ENCODE measurements at regions not wholly inside any gene's neighbourhood (a gene's known extent, or its start where the extent isn't known, plus 50 kb on each side); places are given as distances from the start of the nearest gene placed in this dataset.

DNA sequence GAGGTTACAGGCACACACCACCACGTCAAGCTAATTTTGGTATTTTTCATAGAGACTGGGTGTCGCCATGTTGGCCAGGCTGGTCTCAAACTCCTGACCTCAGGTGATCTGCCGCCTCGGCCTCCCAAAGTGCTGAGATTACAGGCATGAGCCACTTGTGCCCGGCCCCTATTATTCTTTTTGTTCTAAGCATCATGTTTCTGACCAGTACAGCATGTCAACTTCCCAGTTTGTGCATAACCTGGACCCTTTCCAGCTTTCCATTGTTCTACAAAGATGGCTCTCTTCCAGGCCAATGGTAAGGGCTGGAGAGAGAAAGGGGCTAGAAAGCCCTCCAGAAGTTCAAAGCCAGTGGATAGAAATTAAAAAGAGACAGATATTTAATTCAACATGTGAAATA, 91.3 kb upstream of the TNFAIP3 start:
- Histone ChIP-seq H2AFZ (ENCODE audit: low read length) (no peak overlapping the region), H3K9me2 (replicated peaks; ENCODE audit: insufficient read depth, low read length) (no peaks in the 10 kb centered on the region), H3K9me3 (replicated peaks; ENCODE audit: insufficient read depth, low read length) (no peaks in the 10 kb centered on the region), H3K4me3 (ENCODE audit: low read length) (no peak overlapping the region), H3F3A (ENCODE audit: insufficient read depth, low read length) (no peaks in the 10 kb centered on the region), H3K4me1 (ENCODE audit: low read length) (no peaks in the 10 kb centered on the region), H4K20me1 (ENCODE audit: insufficient read depth, low read length) (no peaks in the 10 kb centered on the region), H3K4me2 (ENCODE audit: low read depth, low read length) (no peak overlapping the region), H3K79me2 (ENCODE audit: low read length) (no peaks in the 10 kb centered on the region), H3K36me3 (replicated peaks; ENCODE audit: insufficient read depth, low read length) (no peaks in the 10 kb centered on the region), H3K27ac (ENCODE audit: low read length) (no peak overlapping the region), H3K27me3 (replicated peaks; ENCODE audit: insufficient read depth, low read length) (no peaks in the 10 kb centered on the region), H3K9ac (ENCODE audit: low read length) (no peak overlapping the region)
- TF ChIP-seq EZH2 (optimal IDR thresholded peaks at IDR 0.05; ENCODE audit: low read depth, low read length) (no peak), EZH2phosphoT487 (IDR thresholded peaks at IDR 0.05; ENCODE audit: low read length) (no peak), CTCF (IDR thresholded peaks at IDR 0.05; ENCODE audit: low read length) (no peak)
- DNase-seq, result no peak

- H3K27ac ChIP-seq (ENCODE audit: low read length), result no peak overlapping the region
- H3K4me3 ChIP-seq (ENCODE audit: low read length), result no peak overlapping the region
- no peaks in the 10 kb centered on the region for H3K79me2 ChIP-seq (ENCODE audit: low read length)
- no peaks in the 10 kb centered on the region for H3K36me3 ChIP-seq (replicated peaks; ENCODE audit: insufficient read depth, low read length)
- H3K27me3 ChIP-seq (replicated peaks; ENCODE audit: insufficient read depth, low read length), result no peaks in the 10 kb centered on the region
- H3K4me1 ChIP-seq (ENCODE audit: low read length), result no peaks in the 10 kb centered on the region
- no peaks in the 10 kb centered on the region for H3F3A ChIP-seq (ENCODE audit: insufficient read depth, low read length)
- H4K20me1 ChIP-seq (ENCODE audit: insufficient read depth, low read length), result no peaks in the 10 kb centered on the region
- H3K9me3 ChIP-seq (replicated peaks; ENCODE audit: insufficient read depth, low read length), result no peaks in the 10 kb centered on the region
- TF ChIP-seq CTCF (IDR thresholded peaks at IDR 0.05; ENCODE audit: low read length) (no peak), EZH2 (optimal IDR thresholded peaks at IDR 0.05; ENCODE audit: low read depth, low read length) (no peak), EZH2phosphoT487 (IDR thresholded peaks at IDR 0.05; ENCODE audit: low read length) (no peak)
- no peak for DNase-seq
- no peak overlapping the region for H3K9ac ChIP-seq (ENCODE audit: low read length)
- H3K9me2 ChIP-seq (replicated peaks; ENCODE audit: insufficient read depth, low read length), result no peaks in the 10 kb centered on the region
- no peak overlapping the region for H2AFZ ChIP-seq (ENCODE audit: low read length)
- H3K4me2 ChIP-seq (ENCODE audit: low read depth, low read length), result no peak overlapping the region
These were observed 90.8 kb upstream of the TNFAIP3 start for GRCh38 chr6:137776256-137776655.

DNA sequence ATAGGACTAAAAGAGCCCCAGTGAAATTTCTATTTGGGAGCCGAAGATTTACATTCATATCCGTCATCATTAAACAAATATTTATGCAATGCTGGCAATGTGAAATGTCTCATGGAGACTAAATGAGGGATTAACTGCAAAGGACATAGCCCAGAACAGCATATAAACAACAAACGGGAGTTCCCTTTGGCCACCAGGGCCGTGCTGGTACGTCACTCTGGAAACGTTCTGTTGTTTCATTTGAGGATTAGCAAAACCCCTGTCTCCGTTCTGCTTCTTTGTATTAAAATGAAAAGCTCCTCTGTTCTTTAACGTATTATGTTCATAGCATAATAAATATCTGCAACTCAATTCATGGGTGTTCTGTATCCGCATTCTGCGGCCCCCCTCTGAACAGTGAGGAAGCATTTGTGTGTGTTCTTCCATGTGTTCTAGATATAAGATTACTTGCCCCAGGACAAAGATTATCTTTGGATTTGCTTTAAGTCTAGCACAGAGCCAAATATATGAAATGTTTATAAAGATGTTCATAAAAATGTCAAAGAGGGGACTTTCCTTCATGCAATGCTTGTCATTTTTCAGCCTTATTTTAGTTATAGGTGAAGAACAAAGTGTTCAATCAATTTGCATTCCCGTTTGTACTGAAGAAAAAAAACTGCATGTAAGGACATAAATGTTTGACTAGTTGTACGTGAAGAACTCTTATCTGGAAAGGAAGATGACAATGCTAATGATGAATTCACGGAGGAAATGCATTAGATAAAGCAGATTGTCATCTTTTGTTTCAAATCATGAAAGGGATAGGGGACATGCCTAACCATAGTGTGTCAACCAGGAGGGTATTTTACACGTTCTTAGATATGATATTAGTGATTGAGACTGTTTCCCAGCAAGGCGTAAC, 90.0 kb upstream of the TNFAIP3 start:
- Histone ChIP-seq H3K27me3 (replicated peaks; ENCODE audit: insufficient read depth, low read length) (no peaks in the 10 kb centered on the region), H3K27ac (ENCODE audit: low read length) (no peak overlapping the region), H3K36me3 (replicated peaks; ENCODE audit: insufficient read depth, low read length) (no peaks in the 10 kb centered on the region), H3K4me3 (ENCODE audit: low read length) (no peak overlapping the region), H3K9me3 (replicated peaks; ENCODE audit: insufficient read depth, low read length) (no peaks in the 10 kb centered on the region), H3K79me2 (ENCODE audit: low read length) (no peaks in the 10 kb centered on the region), H3K4me1 (ENCODE audit: low read length) (no peaks in the 10 kb centered on the region), H3F3A (ENCODE audit: insufficient read depth, low read length) (no peaks in the 10 kb centered on the region), H3K4me2 (ENCODE audit: low read depth, low read length) (no peak overlapping the region), H4K20me1 (ENCODE audit: insufficient read depth, low read length) (no peaks in the 10 kb centered on the region), H3K9ac (ENCODE audit: low read length) (no peak overlapping the region), H2AFZ (ENCODE audit: low read length) (no peak overlapping the region), H3K9me2 (replicated peaks; ENCODE audit: insufficient read depth, low read length) (no peaks in the 10 kb centered on the region)
- DNase-seq, result no peak
- TF ChIP-seq EZH2phosphoT487 (IDR thresholded peaks at IDR 0.05; ENCODE audit: low read length) (no peak), CTCF (IDR thresholded peaks at IDR 0.05; ENCODE audit: low read length) (no peak), EZH2 (optimal IDR thresholded peaks at IDR 0.05; ENCODE audit: low read depth, low read length) (no peak)
